ENCODE measurements at regions not wholly inside any gene's neighbourhood (a gene's known extent, or its start where the extent isn't known, plus 50 kb on each side); places are given as distances from the start of the nearest gene placed in this dataset.

DNA sequence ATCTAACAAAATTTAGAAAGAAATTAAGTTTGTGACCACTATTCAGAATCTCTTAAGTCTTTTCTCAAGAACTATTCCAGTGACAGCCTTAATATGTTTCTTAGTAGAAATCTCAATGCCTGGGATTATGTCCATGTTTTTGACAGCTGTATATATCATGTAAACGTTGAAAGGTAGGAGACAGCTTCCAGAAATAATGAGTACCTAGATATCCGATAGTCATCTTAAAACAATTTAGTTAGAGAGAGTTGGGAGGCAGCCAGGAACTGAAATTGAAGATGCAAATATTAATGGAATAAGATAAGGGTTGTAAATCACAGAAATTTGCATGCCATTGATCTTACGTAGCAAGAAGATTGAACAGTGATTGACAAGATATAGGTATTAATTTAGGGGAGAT, 955.2 kb downstream of the JRKL start:
- FAIRE-seq = no peak

DNA sequence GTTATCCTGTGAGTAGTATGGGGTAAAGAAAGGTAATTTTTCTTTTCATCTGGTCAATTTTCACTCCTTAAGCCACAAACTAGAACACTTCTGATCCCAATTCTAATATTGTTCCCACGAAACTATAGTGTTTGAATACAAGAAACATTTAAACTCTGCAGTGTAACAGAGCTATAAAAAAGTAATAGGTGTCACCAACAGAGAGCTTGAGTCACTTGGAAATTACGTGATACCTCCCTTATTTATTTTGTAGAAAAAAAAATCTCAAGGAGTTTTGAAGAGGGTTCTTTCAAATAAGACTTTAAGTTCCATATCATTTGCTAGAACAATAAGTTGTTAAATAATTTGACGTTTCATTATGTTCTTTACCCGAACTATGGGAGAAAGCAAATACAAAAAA, 959.4 kb downstream of the JRKL start:
- no peak for FAIRE-seq

DNA sequence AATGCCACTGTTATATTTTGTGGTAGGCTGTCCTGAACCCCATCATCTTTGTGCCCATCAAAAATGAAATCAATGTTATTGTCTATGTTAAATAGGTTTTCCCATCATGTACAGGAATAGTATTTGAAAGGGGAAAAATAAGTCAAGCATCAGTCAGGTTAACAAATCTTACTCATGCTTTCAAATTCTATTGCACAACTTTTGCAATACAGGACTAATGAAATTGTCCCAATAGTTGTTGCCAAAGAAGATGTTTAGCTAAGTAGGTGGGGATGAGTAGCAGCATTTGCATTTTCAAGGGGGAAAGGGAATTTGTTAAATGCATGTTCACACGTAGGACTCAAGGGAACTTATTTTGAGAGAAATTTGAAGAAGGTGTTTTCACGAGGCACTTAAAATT, 962.1 kb downstream of the JRKL start:
- no peak for FAIRE-seq

DNA sequence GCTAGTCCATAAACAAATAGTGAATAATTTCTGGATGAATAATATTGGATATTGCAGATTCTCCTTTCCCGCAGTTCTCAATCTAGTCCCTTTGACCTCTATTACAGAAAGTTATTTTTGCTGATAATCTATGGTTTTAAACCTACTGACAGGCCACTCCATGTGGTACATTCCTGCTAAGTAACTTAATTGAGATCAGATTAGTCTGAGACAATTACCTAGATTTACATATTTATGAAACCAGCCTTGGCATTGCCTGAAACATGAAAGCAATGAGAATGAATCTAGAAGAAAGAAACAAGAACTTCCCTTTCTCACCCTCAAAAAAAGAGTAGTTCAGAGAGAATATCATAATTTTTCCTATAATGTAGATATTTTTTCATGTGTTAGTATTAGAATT, 964.2 kb downstream of the JRKL start:
- no peak for FAIRE-seq

DNA sequence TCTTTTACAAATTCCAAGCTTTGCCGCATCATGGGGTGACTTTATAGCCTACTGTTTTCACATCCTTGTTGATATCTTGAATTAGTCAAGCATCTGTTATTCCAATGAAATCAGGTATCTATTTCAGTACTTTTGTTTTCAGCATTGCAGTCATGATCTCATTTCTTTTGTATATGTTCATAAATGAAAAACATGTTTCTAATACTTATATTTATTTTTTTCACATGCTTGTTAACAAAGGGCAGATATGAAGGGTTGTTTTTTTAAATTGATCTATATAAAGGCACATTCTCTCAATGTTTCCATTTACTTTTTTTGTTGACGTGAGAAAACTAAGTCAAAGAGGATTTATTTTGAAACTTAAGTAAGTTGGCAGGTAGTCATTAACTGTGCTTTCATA, 964.8 kb downstream of the JRKL start:
- no peak for FAIRE-seq

DNA sequence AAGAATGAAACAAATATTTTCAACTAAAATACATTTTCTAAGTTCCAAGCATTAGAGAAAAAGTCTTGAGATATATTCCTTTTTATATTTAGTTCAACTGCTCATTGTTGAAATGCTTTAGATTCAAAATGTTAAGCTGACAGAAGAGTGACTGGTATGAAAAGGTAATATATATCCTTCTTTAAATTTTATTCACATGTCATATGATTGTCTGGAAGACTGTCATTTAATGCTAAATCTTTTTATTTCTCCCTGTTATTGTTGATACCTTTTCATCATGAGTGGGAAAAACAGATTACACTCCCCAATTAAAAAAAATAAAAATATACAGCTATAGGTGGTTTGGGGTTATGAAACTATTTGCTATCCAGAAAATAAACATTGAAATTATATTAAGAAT, 965.4 kb downstream of the JRKL start:
- FAIRE-seq = no peak

DNA sequence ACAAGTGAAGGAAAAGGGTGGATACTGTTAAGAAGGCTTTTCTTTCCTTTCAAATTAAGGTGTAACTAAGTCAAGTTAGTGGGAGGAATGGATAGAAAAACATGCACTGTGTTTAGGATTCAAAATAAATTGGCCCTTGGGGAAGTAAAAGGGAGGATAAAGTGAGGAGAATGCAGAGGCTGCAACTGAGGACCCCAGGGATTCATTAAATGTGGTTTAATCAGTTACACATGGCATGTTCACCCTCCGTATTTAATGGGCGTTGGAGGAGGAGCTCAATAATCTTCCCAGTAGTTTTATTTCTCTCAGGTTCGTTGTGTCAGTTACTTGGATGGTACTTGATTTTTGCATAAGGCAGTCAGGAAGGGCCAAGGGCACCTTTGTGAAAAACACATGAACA, 966.3 kb downstream of the JRKL start:
- FAIRE-seq = no peak

DNA sequence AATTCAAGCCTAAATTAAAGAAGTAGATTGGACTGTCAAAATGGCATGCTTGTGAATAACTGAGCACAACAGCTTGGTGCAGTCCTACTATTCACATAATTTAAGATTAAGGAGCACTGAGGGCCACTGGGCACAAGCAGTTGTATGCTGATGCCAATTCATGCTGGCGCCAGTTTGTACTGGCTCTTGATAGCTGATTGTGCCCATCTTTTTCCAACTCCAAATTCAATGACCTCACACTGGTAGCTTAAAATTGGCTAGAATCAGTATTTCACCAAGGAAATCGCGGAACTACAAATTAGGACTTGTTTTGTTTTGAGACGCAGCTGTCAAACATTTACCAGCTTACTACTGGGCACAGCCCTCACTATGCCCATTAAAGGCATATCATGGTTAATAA, 969.2 kb downstream of the JRKL start:
- no peak for FAIRE-seq

DNA sequence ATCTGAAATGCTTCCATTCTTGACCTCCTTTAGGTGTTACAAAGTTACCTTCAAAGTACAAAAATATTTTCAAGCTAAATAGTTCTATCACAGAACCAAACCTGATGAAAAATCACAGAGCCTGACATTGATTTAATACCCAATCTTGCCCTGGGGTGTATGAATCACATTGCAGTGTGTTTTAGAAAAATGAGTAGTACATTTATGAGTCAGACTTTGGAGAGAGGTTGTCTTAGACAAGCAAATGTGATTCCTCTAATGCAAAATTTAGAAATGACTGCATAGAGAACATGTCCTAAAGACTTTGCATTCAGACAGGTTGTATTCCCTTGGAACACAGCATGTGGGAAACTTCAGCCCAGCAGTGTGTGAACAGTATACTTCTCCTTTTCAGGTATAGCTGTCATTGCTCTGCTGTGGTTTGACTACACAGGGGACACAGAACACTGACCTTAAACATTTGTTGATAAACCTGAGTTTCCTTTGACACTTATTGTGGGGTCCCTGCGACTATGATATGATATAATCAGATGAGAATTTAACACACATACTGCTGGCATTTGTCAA, 972.1 kb downstream of the JRKL start:
- no peak for FAIRE-seq

DNA sequence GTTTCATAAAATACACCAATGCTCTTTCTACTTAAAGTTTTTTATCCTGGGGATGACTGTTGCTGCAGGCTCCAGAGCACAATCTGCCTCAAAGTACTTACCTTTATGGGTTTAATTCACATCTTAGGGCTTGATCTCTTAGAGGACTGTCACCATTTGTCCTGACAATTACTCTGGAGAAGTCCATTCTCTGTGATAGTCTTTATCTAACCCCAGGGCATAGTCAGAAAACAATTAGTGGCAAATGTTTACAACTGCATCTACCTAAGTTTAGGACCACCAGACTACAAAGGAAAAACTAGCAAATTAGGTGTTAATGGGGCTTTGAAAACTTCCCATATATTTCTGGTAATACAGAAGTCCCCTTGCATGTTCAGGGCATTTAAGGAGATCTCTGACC, 973.5 kb downstream of the JRKL start:
- FAIRE-seq = no peak

DNA sequence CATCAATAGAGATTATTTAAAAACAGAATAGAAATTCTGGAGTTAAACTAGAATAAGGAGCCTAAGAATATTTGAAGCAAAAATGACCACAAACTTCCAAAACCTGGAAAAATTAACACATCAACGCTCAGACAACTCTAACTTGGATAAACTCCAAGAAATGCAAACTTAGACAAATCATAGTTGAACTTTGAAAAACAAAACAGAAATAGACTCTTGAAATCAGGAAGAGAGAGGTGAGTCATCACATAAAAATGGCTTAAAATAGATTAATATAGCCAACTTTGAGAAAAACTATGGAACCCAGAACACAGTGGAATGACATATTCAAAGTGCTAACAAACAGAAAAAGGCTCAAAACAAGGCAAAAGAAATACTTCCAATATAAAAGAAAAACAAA, 974.2 kb downstream of the JRKL start:
- no peak for FAIRE-seq

DNA sequence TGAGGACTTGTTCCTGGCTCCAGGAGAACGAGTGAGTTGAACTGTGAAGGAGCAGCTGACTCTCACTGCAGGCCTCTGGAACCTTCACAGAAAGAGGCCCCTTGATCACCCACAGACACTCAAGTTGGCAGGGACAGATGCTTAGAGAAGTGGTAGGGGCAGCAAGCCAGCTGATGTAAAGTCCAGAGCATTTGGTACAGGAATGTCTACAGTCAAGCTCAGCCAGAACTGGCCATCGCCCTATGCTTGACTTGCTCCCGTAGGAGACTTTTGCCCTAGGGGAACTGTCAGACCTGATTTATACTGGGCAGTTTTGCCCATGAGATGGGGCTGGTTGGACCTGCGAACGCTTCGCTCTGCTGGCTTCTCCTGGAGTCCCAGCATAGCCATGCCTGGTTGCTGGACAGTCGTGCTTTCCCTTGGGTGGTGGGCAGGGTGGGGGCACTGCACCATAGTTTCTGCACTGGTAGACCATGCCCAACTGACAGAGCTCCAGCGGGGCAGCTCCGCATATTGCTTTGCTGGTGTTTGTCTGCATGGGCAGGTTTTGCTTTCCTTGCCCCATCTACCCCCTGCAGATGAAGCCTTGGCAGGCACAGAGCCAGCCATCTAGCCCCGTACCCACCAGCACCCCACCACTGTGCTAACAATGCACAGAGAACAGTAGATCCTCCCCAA, 977.7 kb downstream of the JRKL start:
- no peak for FAIRE-seq

DNA sequence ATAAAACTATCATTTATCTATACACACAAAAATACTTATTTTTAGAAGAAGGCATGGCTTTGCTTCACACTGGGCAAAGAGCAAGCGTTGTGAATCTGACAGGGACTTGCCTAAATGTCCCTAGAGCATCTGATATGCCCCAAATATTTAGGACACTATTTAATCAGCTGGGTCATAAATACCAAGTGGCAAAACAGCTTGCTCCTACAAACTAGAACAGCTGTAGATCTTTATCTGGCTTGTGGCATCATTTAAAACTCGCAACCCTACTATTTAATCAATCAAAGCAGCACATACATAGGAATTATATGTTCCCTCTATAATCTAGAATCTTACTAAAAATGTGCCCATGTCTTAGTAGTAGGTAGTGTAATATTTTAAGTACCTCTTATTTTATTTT, 999.5 kb downstream of the JRKL start:
- FAIRE-seq = no peak

DNA sequence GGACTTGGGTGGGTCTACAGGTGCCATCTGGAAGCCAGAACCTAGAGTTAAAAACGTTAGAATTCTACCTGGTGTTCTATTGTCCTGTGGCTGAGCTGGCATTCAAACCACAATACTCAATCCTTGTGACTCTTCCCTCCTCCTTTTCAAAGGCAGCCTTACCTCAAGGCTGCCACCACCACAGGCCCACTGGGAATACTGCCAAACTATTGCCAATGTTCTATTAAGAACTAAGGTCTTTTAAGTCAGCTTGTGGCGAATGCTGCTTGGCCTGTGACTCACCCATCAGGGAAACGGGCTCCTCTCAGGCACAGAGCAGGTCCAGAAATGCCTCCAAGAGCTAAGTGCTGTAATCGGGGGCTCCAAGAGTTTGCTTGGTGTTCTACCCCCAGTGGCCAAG, 1008.4 kb downstream of the JRKL start:
- no peak for FAIRE-seq

DNA sequence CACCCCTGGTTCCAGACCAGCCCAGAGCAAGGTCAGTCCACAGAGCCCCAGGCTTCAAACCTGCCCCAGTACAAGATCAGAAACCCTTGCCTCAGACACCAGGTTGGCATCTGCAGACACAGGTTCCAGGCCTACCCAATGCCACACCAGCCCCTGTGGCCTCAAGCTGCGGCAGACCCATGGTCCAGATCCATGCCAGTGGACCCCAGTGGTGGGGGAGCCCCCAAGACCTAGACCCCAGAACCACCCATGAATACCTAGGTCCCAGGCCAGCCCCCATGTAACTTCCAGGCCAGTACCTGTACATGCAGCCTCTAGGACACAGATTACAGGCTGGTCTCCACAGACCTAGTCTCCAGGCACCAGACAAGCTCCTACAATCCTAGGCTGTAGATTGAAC, 1019.3 kb downstream of the JRKL start:
- no peak for FAIRE-seq

DNA sequence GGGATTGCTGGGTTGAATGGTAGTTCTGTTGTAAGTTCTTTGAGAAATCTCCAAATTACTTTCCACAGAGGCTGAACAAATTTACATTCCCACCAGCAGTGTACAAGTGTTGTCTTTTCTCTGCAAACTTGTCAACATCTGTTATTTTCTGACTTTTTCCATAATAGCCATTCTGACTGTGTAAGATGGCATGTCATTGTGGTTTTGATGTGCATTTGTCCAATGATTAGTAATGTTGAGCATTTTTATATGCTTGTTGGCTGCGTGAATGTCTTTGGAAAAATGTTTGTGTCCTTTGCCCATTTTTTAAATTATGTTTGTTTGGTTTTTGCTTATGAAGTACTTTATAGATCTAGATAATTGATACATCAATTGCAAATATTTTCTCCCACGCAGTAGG, 1025.0 kb downstream of the JRKL start:
- FAIRE-seq = no peak

DNA sequence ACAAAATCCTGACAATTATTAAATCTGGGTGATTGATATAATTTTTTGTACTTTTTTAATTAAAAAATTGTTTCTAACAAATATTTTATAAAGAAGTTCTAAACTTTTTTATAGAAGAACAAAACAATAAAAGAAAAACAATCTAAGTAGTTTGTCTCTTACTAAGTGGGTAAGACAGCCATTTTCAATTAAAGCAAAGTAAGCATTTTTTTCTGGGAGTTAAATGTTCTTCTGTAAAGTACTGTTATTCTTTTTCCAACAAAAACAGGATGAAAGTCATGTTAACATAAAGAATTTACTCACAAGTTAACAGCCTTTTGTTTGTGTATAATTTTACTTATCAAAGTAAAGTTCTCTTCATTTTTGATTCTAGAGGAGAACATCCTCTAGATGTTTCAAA, 1029.9 kb downstream of the JRKL start:
- FAIRE-seq = no peak

DNA sequence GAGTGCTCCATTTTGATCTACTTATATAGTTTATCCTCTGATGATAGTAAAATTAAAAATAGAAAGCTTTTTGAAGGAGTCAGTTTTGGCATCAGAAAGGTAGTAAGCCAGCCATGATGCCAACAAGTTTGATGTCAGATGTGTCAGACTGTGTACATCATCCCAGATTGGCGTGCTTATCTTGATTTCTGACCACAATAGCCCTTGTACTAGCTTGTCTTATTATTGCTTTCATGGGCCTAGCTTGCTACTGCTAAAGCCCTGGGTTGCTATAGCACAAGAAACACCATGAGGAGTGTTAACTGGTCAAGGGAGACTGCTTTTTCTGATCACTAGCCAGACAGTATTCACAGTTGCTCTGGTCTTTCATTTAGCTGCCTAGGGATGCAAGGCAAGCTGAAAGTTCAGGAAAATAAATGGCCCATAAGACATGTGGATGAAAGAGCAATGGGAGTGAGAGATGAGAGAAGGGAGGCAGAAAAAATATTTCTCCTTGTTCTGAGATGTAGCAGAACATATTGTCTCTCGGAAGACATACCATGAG, 1038.5 kb downstream of the JRKL start:
- FAIRE-seq = no peak

DNA sequence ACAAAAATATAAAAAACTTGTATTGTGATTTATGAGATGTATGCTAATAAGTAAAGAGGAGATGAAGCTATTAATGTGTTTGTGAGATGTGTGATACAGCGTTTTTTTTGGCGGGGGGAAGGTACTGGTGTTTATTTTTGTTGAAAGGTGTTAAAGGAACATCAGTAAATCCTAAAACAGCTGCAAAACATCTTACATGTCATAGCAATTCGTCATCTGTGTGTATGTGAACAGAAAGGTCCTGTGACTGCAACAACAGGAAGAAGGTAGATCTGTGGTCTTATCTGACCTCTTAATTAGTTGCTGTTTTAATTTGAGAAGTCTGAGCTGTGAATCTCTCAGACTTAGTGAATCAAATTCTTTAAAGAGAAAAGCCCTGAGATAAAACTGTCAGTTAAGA, 1041.1 kb downstream of the JRKL start:
- FAIRE-seq = no peak

DNA sequence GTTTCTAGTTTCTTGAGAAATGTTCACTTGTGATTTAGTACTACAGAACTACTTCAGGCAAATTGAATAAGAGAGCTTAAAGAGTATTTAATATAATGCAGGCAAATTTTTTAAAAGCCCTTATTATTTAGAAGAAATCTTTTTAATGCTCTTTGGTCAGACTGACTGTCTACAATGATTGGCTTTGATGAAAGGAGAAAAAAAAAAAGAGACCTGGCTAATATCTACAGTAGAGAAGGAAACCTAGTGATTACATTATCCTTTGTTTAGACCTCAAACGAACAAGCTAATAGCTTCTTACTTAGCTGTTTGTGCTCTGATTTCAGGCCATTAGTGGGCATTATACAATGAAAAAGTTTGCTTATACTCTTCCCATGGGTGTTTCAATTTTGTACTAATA, 1043.1 kb downstream of the JRKL start:
- no peak for FAIRE-seq

DNA sequence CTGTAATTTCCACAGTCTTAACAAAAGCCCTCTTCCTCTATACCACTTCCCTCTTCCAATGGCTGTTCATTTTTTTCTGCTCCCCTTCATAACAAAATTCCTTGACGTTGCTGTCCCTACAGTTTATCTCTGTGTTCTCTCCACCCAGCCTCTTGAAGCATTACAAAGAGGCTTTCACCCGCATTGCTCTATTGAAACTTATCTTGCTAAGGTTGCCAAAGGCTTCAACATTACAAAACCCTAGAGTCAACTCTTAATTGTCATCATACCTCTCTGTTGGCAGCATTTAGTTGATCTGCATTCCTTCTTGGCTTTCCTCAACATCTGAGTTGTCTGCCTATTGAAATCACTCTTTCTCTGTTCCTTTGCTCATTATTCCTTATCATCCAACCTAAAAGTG, 1055.7 kb downstream of the JRKL start:
- no peak for FAIRE-seq

DNA sequence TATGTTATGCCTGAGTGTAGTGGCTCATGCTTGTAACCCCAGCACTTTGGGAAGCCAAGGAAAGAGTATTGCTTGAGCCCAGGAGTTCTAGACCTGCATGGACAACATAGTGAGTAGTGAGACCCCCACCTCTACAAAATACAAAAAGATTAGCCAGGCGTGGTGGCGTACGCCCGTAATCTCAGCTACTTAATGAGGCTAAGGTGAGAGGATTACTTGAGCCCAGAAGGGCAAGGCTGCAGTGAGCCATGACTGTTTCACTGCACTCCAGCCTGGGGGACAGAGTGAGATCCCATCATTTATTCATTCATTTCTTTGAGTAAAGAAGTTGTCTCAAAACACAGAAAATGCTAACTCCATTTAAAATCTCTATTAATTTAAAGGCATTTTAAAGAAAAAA, 1061.6 kb downstream of the JRKL start:
- FAIRE-seq = no peak

DNA sequence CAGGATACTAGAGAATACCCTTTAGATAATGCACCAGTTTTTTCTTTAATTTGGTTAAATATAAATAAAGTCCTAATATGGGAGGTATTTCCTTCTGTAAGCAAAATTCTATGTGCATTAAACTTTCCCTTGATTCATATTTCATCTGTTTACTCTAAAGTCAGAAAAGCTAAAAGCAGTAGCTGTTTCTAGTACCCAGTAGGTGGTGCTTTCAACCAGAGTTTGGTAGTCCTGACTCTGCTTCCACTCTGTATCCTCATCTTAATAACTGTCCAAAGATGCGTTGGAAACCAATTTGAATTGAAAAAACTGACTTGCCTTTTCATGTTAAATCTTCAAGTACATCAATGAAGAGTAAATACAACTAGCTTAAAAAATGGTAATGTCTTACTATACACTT, 1065.2 kb downstream of the JRKL start:
- FAIRE-seq = no peak

DNA sequence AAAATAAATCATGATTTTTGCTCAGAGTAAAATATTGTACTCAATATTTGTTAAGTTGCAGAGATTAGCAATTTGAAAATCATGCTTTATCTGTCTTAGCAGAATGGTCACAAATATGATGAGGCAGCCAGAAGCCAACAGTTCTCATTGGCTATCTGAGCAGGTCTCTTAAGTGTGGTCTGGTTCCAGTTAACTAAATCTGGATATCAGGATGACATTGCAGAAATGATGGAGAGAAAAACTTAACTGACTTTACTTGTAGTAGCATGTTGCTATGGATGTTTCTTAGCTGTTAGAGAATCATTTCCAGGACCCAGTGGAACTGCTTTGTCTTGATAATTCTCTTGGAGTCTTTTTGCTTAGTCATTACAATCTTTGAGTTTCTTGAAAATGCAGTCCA, 1070.3 kb downstream of the JRKL start:
- FAIRE-seq = no peak

Data from G401.6 (cell line).